Loucy (cell line): ENCODE measurements at regions not wholly inside any gene's neighbourhood (a gene's known extent, or its start where the extent isn't known, plus 50 kb on each side); places are given as distances from the start of the nearest gene placed in this dataset.

Experiments used
- H2AFZ ChIP-seq: fragments of 200-600 bp; sonication (generic); 2 replicates; pipeline ENCODE4 v1.6.0; 2016; ENCODE audit warnings: antibody characterized with exemption, mild to moderate bottlenecking, low read length, moderate library complexity
- H3F3A ChIP-seq: fragments of 200-600 bp; 2 replicates; pipeline ENCODE4 v1.6.0; 2016; ENCODE audit warnings: antibody characterized with exemption, low read depth, mild to moderate bottlenecking
- H3K27me3 ChIP-seq: fragments of 200-600 bp; sonication (generic); 2 replicates; pipeline ENCODE4 v1.6.1; 2014; ENCODE audit warnings: low read length, mild to moderate bottlenecking; ENCODE audit not compliant: insufficient read depth, poor library complexity, severe bottlenecking
- H3K36me3 ChIP-seq: fragments of 200-600 bp; sonication (generic); 2 replicates; pipeline ENCODE4 v1.6.1; 2016; ENCODE audit warnings: low read length; ENCODE audit not compliant: insufficient read depth
- H3K4me1 ChIP-seq: fragments of 200-600 bp; sonication (generic); 2 replicates; pipeline ENCODE4 v1.5.1; 2014; ENCODE audit warnings: low read length, mild to moderate bottlenecking; ENCODE audit not compliant: insufficient read depth, poor library complexity, severe bottlenecking
- H3K4me2 ChIP-seq: fragments of 200-600 bp; sonication (generic); 2 replicates; pipeline ENCODE4 v1.6.0; 2014; ENCODE audit warnings: antibody characterized with exemption, low read length, low read depth, mild to moderate bottlenecking; ENCODE audit not compliant: poor library complexity, severe bottlenecking
- H3K4me3 ChIP-seq: fragments of 200-600 bp; sonication (generic); 2 replicates; pipeline ENCODE4 v1.5.1; 2014; ENCODE audit warnings: low read length, mild to moderate bottlenecking, mixed read lengths; ENCODE audit not compliant: poor library complexity, severe bottlenecking
- H3K79me2 ChIP-seq: fragments of 200-600 bp; sonication (generic); 2 replicates; pipeline ENCODE4 v1.6.1; 2014; ENCODE audit warnings: low read length; ENCODE audit not compliant: insufficient read depth
- H3K9ac ChIP-seq: fragments of 200-600 bp; sonication (generic); 2 replicates; pipeline ENCODE4 v1.6.0; 2014; ENCODE audit warnings: mild to moderate bottlenecking, low read depth, low read length, moderate library complexity; ENCODE audit not compliant: poor library complexity, severe bottlenecking
- H3K9me2 ChIP-seq: fragments of 200-600 bp; sonication (generic); replicated peaks from 2 replicates; pipeline ENCODE4 v1.6.1; 2016; ENCODE audit warnings: low read depth, low read length, mixed read lengths
- H3K9me3 ChIP-seq: fragments of 200-600 bp; sonication (generic); 2 replicates; pipeline ENCODE4 v1.6.1; 2014; ENCODE audit warnings: mild to moderate bottlenecking, antibody characterized with exemption, low read length, low read depth; ENCODE audit not compliant: insufficient read depth
- H4K20me1 ChIP-seq: fragments of 200-600 bp; sonication (generic); 2 replicates; pipeline ENCODE4 v1.6.0; 2014; ENCODE audit warnings: antibody characterized with exemption, low read length, mild to moderate bottlenecking; ENCODE audit not compliant: insufficient read depth, poor library complexity, severe bottlenecking
- CTCF ChIP-seq: fragments of 200-600 bp; sonication (generic); conservative IDR thresholded peaks from 2 replicates; pipeline ENCODE4 v1.5.1; 2014; ENCODE audit warnings: mild to moderate bottlenecking, antibody characterized with exemption, low read length
- EZH2phosphoT487 ChIP-seq: fragments of 200-600 bp; IDR thresholded peaks from 2 replicates; pipeline ENCODE4 v1.6.1; 2018; ENCODE audit warnings: antibody characterized with exemption, mild to moderate bottlenecking, moderate library complexity, borderline replicate concordance

- Histone ChIP-seq H3K36me3 (no peaks in the 10 kb centered on the region), H3K9me2 (no peaks in the 10 kb centered on the region), H3K4me1 (no peaks in the 10 kb centered on the region), H3K9me3 (no peaks in the 10 kb centered on the region), H3K4me3 (no peak overlapping the region), H3F3A (no peaks in the 10 kb centered on the region), H3K27me3 (no peaks in the 10 kb centered on the region), H4K20me1 (no peaks in the 10 kb centered on the region), H3K79me2 (no peaks in the 10 kb centered on the region), H3K4me2 (no peak overlapping the region), H3K9ac (no peak overlapping the region), H2AFZ (no peak overlapping the region)
- TF ChIP-seq EZH2phosphoT487 (no peak), CTCF (no peak)
Measured at GRCh38 chr6:82419132-82419581, 55.5 kb downstream of the TPBG start.

- H3K9ac ChIP-seq = no peak overlapping the region
- no peaks in the 10 kb centered on the region for H3K9me3 ChIP-seq
Measured at GRCh38 chr6:82419859-82420258, 56.2 kb downstream of the TPBG start.

GRCh38 chr6:82430611-82431010 is 67.0 kb downstream of the TPBG start:
- Histone ChIP-seq H3K4me3 (no peak overlapping the region), H3K9me2 (no peaks in the 10 kb centered on the region), H3K9ac (no peak overlapping the region), H3K79me2 (no peaks in the 10 kb centered on the region), H3F3A (no peaks in the 10 kb centered on the region), H2AFZ (no peak overlapping the region), H3K9me3 (no peaks in the 10 kb centered on the region), H3K4me1 (no peaks in the 10 kb centered on the region), H4K20me1 (no peaks in the 10 kb centered on the region), H3K4me2 (no peak overlapping the region), H3K27me3 (no peaks in the 10 kb centered on the region), H3K36me3 (no peaks in the 10 kb centered on the region)
- TF ChIP-seq CTCF (no peak), EZH2phosphoT487 (no peak)

More at GRCh38 chr6:82419859-82420258, 56.2 kb downstream of the TPBG start:
- TF ChIP-seq EZH2phosphoT487 (no peak), CTCF (no peak)
- Histone ChIP-seq H3K79me2 (no peaks in the 10 kb centered on the region), H3K36me3 (no peaks in the 10 kb centered on the region), H3F3A (no peaks in the 10 kb centered on the region), H3K4me3 (no peak overlapping the region), H2AFZ (no peak overlapping the region), H3K27me3 (no peaks in the 10 kb centered on the region), H3K4me1 (no peaks in the 10 kb centered on the region), H4K20me1 (no peaks in the 10 kb centered on the region), H3K9me2 (no peaks in the 10 kb centered on the region), H3K4me2 (no peak overlapping the region)
